Heart right ventricle (tissue), 16 donors: ENCODE measurements at regions not wholly inside any gene's neighbourhood (a gene's known extent, or its start where the extent isn't known, plus 50 kb on each side); places are given as distances from the start of the nearest gene placed in this dataset.
A peak's percentile ranks its signal among the peaks of the same experiment; 100 is the strongest.

Experiments used
- ATAC-seq, 8 donors: fragments of 200-7000 bp; cut with Tn5 transposase; one replicate each; pipeline ENCODE4 v1.9.1; 2020; ENCODE audit warnings: mild to moderate bottlenecking in 8 of 8, moderate library complexity in 8 of 8, moderate number of reproducible peaks in 1 of 8
- DNase-seq, 2 donors: peaks; one replicate each; pipeline ENCODE4 v3.0.0-alpha.2; 2020
- H3K27ac ChIP-seq, 10 donors: fragments of 200-600 bp; sonication (generic) in 2 of 10; one replicate each; pipeline versions ENCODE4 v1.5.0 to v1.8.0; 2020 to 2022; ENCODE audit warnings: mild to moderate bottlenecking in 3 of 10
- H3K27me3 ChIP-seq, 7 donors: fragments of 200-600 bp; one replicate each; pipeline ENCODE4 v1.8.0; 2021 to 2022; ENCODE audit warnings: mild to moderate bottlenecking in 2 of 7
- H3K36me3 ChIP-seq, 9 donors: fragments of 200-600 bp; sonication (generic) in 1 of 9; one replicate each; pipeline versions ENCODE4 v1.5.0 to v1.8.0; 2020 to 2022; ENCODE audit warnings: mild to moderate bottlenecking in 2 of 9
- H3K4me1 ChIP-seq, 9 donors: fragments of 200-600 bp; sonication (generic) in 1 of 9; one replicate each; pipeline versions ENCODE4 v1.5.0 to v1.8.0; 2020 to 2022; ENCODE audit warnings: mild to moderate bottlenecking in 4 of 9
- H3K4me3 ChIP-seq, 10 donors: fragments of 200-600 bp; sonication (generic) in 2 of 10; one replicate each; pipeline versions ENCODE4 v1.5.0 to v1.8.0; 2020 to 2022; ENCODE audit warnings: mild to moderate bottlenecking in 7 of 10, moderate library complexity in 2 of 10
- H3K9me3 ChIP-seq, 11 donors: fragments of 200-600 bp in 10 of 11; sonication (generic) in 2 of 11; one replicate each; pipeline versions ENCODE4 v1.5.0 to v1.8.0; 2013 to 2022; ENCODE audit warnings: mild to moderate bottlenecking in 2 of 11, control low read depth in 1 of 11, moderate library complexity in 1 of 11
- CTCF ChIP-seq, 9 donors: fragments of 200-600 bp; sonication (generic) in 2 of 9; IDR thresholded peaks; one replicate each; pipeline versions ENCODE4 v1.5.0 to v1.8.0; 2021 to 2022; ENCODE audit warnings: antibody characterized with exemption in 9 of 9, mild to moderate bottlenecking in 5 of 9, moderate library complexity in 1 of 9
- WGBS, 2 donors: extraction: QIAGEN DNeasy Blood & Tissue Kit; methylation state at CpG; one replicate each; pipeline ENCODE4 v1.1.7; 2013; ENCODE audit warnings: inconsistent platforms in 1 of 2; 5-methylcytosine and 5-hydroxymethylcytosine counted together
- intact Hi-C, 10 donors: fragments of 100-400 bp; cut with DNase I; formaldehyde crosslinking; loops; one replicate each; pipeline versions ENCODE4 v1.11.1 to v1.14.2; 2022
- donor health status: Arrhythmogenic right ventricular cardiomyopathy.
- donor health status: ischemic (EF 13 %, LVEDD 7.1; RV severe dilation, severe dysfunction).
- donor health status: healthy with polysubstance abuse.
- donor health status: DM: no; HTN: yes; CAD: no.
- donor health status: DM: no; HTN: no; CAD: no.
- donor health status: ischemic (EF 25% LVEDD 6.9; RV normal size, moderate dysfunction).
- donor health status: ischemic (EF 25% LVEDD 5.7; RV mildly dilated, moderate dysfunction).
- donor health status: healthy.
- donor health status: DM: yes; HTN: yes; CAD: no.
- donor health status: Ischemic cardiomyopathy.
- donor health status: ischemic (EF 35%, LVEDD 5.7; RV mildly dilated, moderate dysfunction).
- donor health status: nonischemic (EF 11% LVEDD 7.7; RV severe dilation, severe dysfunction).
- donor health status: DM: yes; HTN: yes; CAD: no.
- donor health status: PGD.
- donor health status: ischemic (EF 29% LVEDD 5.4; RV normal size, mild dysfunction).
- donor health status: nonischemic (EF 23%, LVEDD 6.1; RV moderate dilation, normal function).

GRCh38 chr6:139758209-139758611 is 383.8 kb upstream of the CITED2 start:
- ATAC-seq (peak; percentile 41 to 79 (median 60)), DNase-seq (no peak)
- WGBS, 2 donors: 24 to 40% methylated on average over 3 of the region's 3 CpGs
- H3K27ac ChIP-seq: peak overlapping the region in 5 of 10 donors; percentile 2 to 35 (median 7)
- H3K27me3 ChIP-seq: no peaks in the 10 kb centered on the region
- no peak overlapping the region for H3K4me3 ChIP-seq
- H3K9me3 ChIP-seq: no peaks in the 10 kb centered on the region
- no peaks in the 10 kb centered on the region for H3K36me3 ChIP-seq
- no peak for TF ChIP-seq CTCF (IDR thresholded peaks at IDR 0.05)
- intact Hi-C loops: loop anchor here in 2 of 10 donors (5.0 to 10.0 kb wide), 2 partner anchors 381 to 383 kb away; partner anchors contain the start of gene CITED2 (in 1 of the 2)
- H3K4me1 ChIP-seq: peaks cover 0 to 44% (median 26%) of the 10 kb centered on the region in 9 donors

DNA sequence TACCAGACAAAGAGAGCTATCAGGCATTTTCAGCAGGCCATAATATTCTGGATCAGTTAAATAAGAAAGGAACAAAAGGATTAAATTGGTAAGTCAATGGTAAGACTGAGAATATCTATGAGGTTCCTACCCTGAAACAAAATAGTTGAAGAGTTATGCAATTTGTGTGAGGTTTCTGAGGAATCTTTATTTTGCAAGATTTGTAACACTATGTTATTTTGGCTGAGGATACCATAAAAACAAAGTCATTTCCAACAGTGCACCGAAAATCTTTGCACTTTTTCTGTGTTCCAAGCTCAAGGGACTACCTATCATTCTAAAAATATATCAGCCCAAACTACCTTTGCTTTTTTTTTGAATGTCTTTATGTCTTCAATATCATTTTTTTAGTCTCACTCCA is 383.3 kb upstream of the CITED2 start:
- Histone ChIP-seq H3K4me3 (no peak overlapping the region), H3K27ac (peak overlapping the region in 5 of 10 donors; percentile 2 to 35 (median 7)), H3K9me3 (no peaks in the 10 kb centered on the region), H3K27me3 (no peaks in the 10 kb centered on the region), H3K36me3 (no peaks in the 10 kb centered on the region), H3K4me1 (peaks cover 0 to 39% (median 22%) of the 10 kb centered on the region in 9 donors)
- intact Hi-C loops: loop anchor here in 2 of 10 donors (5.0 to 10.0 kb wide), 2 partner anchors 380 to 383 kb away; partner anchors contain the start of gene CITED2 (in 1 of the 2)
- DNase-seq: no peak
- peak in 3 of 8 donors; percentile 32 to 45 (median 38) for ATAC-seq
- 42 to 46% methylated on average over 1 of the region's 1 CpG for WGBS, 2 donors
- TF ChIP-seq CTCF (IDR thresholded peaks at IDR 0.05): no peak

DNA sequence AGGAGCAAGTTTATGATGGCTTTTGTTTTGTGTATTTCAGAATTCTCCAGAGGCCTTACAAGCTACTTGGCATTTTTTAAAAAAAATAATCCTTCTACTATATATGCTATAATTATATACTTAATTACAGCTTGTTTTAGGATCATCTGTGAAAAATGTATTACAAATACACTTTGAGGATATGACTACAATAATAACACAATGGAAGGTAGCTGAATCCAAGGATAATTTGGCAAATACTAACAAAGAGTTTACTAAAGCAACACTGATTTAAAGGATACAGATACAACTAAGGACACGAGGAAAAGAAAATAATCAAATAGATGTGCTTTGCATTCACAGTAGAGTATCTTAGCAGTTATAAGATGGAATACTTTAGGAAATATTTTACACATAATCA is 381.9 kb upstream of the CITED2 start:
- TF ChIP-seq CTCF (IDR thresholded peaks at IDR 0.05): no peak
- H3K27me3 ChIP-seq: no peaks in the 10 kb centered on the region
- H3K27ac ChIP-seq: no peak overlapping the region
- H3K9me3 ChIP-seq: no peaks in the 10 kb centered on the region
- intact Hi-C loops: loop anchor here in 2 of 10 donors (5.0 to 10.0 kb wide), 2 partner anchors 379 to 382 kb away; partner anchors contain the start of gene CITED2 (in 1 of the 2)
- peaks cover 0 to 29% (median 17%) of the 10 kb centered on the region in 9 donors for H3K4me1 ChIP-seq
- no peaks in the 10 kb centered on the region for H3K36me3 ChIP-seq
- DNase-seq: no peak
- ATAC-seq: no peak
- no peak overlapping the region for H3K4me3 ChIP-seq
- 65 to 72% methylated on average over 1 of the region's 1 CpG for WGBS, 2 donors

DNA sequence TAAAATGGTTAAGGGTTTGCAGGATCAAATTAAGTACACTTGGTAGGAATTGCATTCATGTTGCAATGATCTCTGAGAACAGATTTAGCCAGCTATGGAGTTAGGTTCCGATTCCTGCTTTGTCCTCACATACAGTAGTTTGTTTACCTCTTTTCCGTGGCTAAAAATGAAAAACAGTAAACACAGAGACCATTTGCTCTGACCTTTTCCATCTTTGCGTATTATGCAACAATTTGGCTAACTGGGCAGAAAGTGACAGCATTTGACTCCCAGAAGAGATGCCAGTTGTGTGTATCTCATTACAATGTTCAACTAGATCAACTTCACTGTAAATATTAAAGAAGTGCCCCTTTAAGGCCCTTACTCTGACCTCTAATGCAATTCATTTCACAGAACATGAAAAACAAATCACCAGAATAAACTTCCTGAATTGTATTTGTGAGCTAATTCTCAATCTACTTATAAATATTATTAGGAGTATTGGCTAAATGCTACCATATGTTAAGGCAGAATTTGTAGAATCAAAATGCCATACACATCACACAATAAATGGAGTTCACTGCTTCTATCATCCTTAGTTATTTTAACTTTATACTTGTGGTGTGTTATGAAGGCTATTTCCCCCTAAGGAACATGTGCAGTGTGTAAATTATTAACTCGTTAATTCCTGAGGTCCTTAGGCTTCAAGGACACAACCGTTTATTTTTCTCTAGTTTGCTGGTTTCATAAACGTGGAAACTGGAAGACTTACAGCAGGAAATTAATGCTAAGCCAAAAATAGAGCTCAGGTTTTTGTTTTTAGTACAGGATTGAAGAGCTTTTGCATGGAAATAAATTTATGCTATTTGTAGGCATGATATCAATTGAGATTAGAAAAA is 380.7 kb upstream of the CITED2 start:
- DNase-seq: no peak
- Histone ChIP-seq H3K27ac (no peak overlapping the region), H3K4me3 (no peak overlapping the region), H3K9me3 (no peaks in the 10 kb centered on the region), H3K36me3 (no peaks in the 10 kb centered on the region), H3K4me1 (peaks cover 0 to 29% (median 14%) of the 10 kb centered on the region in 9 donors), H3K27me3 (no peaks in the 10 kb centered on the region)
- no peak for ATAC-seq
- no peak for TF ChIP-seq CTCF (IDR thresholded peaks at IDR 0.05)
- 50 to 54% methylated on average over 6 of the region's 6 CpGs for WGBS, 2 donors
- intact Hi-C loops: loop anchor here in 2 of 10 donors (5.0 to 10.0 kb wide), 2 partner anchors 378 to 380 kb away; partner anchors contain the start of gene CITED2 (in 1 of the 2)
